SK-N-SH (cell line): ENCODE measurements at regions not wholly inside any gene's neighbourhood (a gene's known extent, or its start where the extent isn't known, plus 50 kb on each side); places are given as distances from the start of the nearest gene placed in this dataset.

Source experiments
- ELF1 ChIP-seq: IDR thresholded peaks from 2 replicates; pipeline ENCODE4 v1.4.0; 2012
- EP300 ChIP-seq, 2 experiments: IDR thresholded peaks; 2 replicates each; pipeline versions ENCODE4 v1.4.0 to v1.6.1; 2012; ENCODE audit warnings: borderline replicate concordance in 1 of 2, low read depth in 1 of 2, low read length in 1 of 2
- EZH2phosphoT487 ChIP-seq: fragments of 200-600 bp; sonication (generic); IDR thresholded peaks from 2 replicates; pipeline ENCODE4 v1.6.1; 2017; ENCODE audit warnings: low read depth, mixed run types, mild to moderate bottlenecking, antibody characterized with exemption, moderate library complexity, borderline replicate concordance
- GABPA ChIP-seq: IDR thresholded peaks from 2 replicates; pipeline ENCODE4 v1.4.0; 2012; ENCODE audit warnings: low read depth, mild to moderate bottlenecking
- JUND ChIP-seq: IDR thresholded peaks from 2 replicates; pipeline ENCODE4 v1.4.0; 2012
- MAX ChIP-seq: IDR thresholded peaks from 2 replicates; pipeline ENCODE4 v1.4.0; 2012; ENCODE audit warnings: low read depth
- MEF2A ChIP-seq: IDR thresholded peaks from 2 replicates; pipeline ENCODE4 v1.4.0; 2012; ENCODE audit warnings: low read depth, borderline replicate concordance
- MXI1 ChIP-seq: IDR thresholded peaks from 2 replicates; pipeline ENCODE4 v1.6.1; 2012; ENCODE audit warnings: mild to moderate bottlenecking, low read depth, low read length, improper control_type of control experiment
- USF2 ChIP-seq: fragments of 150-350 bp; IDR thresholded peaks from 2 replicates; pipeline ENCODE4 v1.6.1; 2017; ENCODE audit warnings: antibody characterized with exemption, low read length, low read depth, borderline replicate concordance
- YY1 ChIP-seq: IDR thresholded peaks from 2 replicates; pipeline ENCODE4 v1.4.0; 2012; ENCODE audit warnings: low read depth, mild to moderate bottlenecking
- TF ChIP-seq, protein P1 (sequence below): fragments of 200-600 bp; sonication (generic); IDR thresholded peaks from 2 replicates; pipeline ENCODE4 v1.6.1; 2017; ENCODE audit warnings: antibody characterized with exemption, mild to moderate bottlenecking, moderate library complexity
- TF ChIP-seq, protein P2 (sequence below): IDR thresholded peaks from 2 replicates; pipeline ENCODE4 v1.6.1; 2012; ENCODE audit warnings: mild to moderate bottlenecking, low read depth, low read length, moderate library complexity

GRCh38 chr1:177650947-177651346, 318.9 kb downstream of the SEC16B start:
- TF ChIP-seq, protein P1, sequence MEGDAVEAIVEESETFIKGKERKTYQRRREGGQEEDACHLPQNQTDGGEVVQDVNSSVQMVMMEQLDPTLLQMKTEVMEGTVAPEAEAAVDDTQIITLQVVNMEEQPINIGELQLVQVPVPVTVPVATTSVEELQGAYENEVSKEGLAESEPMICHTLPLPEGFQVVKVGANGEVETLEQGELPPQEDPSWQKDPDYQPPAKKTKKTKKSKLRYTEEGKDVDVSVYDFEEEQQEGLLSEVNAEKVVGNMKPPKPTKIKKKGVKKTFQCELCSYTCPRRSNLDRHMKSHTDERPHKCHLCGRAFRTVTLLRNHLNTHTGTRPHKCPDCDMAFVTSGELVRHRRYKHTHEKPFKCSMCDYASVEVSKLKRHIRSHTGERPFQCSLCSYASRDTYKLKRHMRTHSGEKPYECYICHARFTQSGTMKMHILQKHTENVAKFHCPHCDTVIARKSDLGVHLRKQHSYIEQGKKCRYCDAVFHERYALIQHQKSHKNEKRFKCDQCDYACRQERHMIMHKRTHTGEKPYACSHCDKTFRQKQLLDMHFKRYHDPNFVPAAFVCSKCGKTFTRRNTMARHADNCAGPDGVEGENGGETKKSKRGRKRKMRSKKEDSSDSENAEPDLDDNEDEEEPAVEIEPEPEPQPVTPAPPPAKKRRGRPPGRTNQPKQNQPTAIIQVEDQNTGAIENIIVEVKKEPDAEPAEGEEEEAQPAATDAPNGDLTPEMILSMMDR: no peak
- no peak for TF ChIP-seq YY1
- TF ChIP-seq USF2: no peak
- TF ChIP-seq MAX: no peak
- TF ChIP-seq, protein P2, sequence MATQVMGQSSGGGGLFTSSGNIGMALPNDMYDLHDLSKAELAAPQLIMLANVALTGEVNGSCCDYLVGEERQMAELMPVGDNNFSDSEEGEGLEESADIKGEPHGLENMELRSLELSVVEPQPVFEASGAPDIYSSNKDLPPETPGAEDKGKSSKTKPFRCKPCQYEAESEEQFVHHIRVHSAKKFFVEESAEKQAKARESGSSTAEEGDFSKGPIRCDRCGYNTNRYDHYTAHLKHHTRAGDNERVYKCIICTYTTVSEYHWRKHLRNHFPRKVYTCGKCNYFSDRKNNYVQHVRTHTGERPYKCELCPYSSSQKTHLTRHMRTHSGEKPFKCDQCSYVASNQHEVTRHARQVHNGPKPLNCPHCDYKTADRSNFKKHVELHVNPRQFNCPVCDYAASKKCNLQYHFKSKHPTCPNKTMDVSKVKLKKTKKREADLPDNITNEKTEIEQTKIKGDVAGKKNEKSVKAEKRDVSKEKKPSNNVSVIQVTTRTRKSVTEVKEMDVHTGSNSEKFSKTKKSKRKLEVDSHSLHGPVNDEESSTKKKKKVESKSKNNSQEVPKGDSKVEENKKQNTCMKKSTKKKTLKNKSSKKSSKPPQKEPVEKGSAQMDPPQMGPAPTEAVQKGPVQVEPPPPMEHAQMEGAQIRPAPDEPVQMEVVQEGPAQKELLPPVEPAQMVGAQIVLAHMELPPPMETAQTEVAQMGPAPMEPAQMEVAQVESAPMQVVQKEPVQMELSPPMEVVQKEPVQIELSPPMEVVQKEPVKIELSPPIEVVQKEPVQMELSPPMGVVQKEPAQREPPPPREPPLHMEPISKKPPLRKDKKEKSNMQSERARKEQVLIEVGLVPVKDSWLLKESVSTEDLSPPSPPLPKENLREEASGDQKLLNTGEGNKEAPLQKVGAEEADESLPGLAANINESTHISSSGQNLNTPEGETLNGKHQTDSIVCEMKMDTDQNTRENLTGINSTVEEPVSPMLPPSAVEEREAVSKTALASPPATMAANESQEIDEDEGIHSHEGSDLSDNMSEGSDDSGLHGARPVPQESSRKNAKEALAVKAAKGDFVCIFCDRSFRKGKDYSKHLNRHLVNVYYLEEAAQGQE: no peak
- TF ChIP-seq EP300 (IDR thresholded peaks at IDR 0.05; ENCODE audit: borderline replicate concordance in 1 of 2, low read depth in 1 of 2, low read length in 1 of 2): no peak
- no peak for TF ChIP-seq MEF2A
- no peak for TF ChIP-seq EZH2phosphoT487
- no peak for TF ChIP-seq GABPA
- no peak for TF ChIP-seq ELF1
- TF ChIP-seq MXI1: no peak
- TF ChIP-seq JUND: no peak
